ENCODE measurements at regions not wholly inside any gene's neighbourhood (a gene's known extent, or its start where the extent isn't known, plus 50 kb on each side); places are given as distances from the start of the nearest gene placed in this dataset.

- H3K4me3 ChIP-seq (ENCODE audit: low read depth, low read length) = no peak overlapping the region
- in situ Hi-C loops (cut with HindIII; ENCODE audit: low sequenced_read_pairs) = no loop called here
- no peak for TF ChIP-seq CTCF (IDR thresholded peaks at IDR 0.05; ENCODE audit: low read depth, low read length)
- DNase-seq (ENCODE audit: low read depth, low spot score) = no peak
These were observed 71.0 kb upstream of the TP53I11 start for GRCh38 chr11:45021692-45022141.

- in situ Hi-C loops (cut with HindIII; ENCODE audit: low sequenced_read_pairs) = no loop called here
- no peak overlapping the region for H3K4me3 ChIP-seq (ENCODE audit: low read depth, low read length)
- no peak for DNase-seq (ENCODE audit: low read depth, low spot score)
- no peak for TF ChIP-seq CTCF (IDR thresholded peaks at IDR 0.05; ENCODE audit: low read depth, low read length)
These were observed 71.8 kb upstream of the TP53I11 start for GRCh38 chr11:45022294-45023064.

- no peak overlapping the region for H3K4me3 ChIP-seq (ENCODE audit: low read depth, low read length)
- in situ Hi-C loops (cut with HindIII; ENCODE audit: low sequenced_read_pairs) = no loop called here
- TF ChIP-seq CTCF (IDR thresholded peaks at IDR 0.05; ENCODE audit: low read depth, low read length) = no peak
- no peak for DNase-seq (ENCODE audit: low read depth, low spot score)
These were observed 72.3 kb upstream of the TP53I11 start for GRCh38 chr11:45023065-45023365.

GRCh38 chr11:45024316-45024715 lies 73.6 kb upstream of the TP53I11 start:
- DNase-seq (ENCODE audit: low read depth, low spot score) = no peak

GRCh38 chr11:45024846-45025588 lies 74.3 kb upstream of the TP53I11 start:
- in situ Hi-C loops (cut with HindIII; ENCODE audit: low sequenced_read_pairs) = no loop called here
- no peak for TF ChIP-seq CTCF (IDR thresholded peaks at IDR 0.05; ENCODE audit: low read depth, low read length)
- H3K4me3 ChIP-seq (ENCODE audit: low read depth, low read length) = no peak overlapping the region
- DNase-seq (ENCODE audit: low read depth, low spot score) = no peak

More at GRCh38 chr11:45024316-45024715, 73.6 kb upstream of the TP53I11 start:
- in situ Hi-C loops (cut with HindIII; ENCODE audit: low sequenced_read_pairs) = no loop called here
- no peak for TF ChIP-seq CTCF (IDR thresholded peaks at IDR 0.05; ENCODE audit: low read depth, low read length)
- H3K4me3 ChIP-seq (ENCODE audit: low read depth, low read length) = no peak overlapping the region

- no peak overlapping the region for H3K4me3 ChIP-seq (ENCODE audit: low read depth, low read length)
- TF ChIP-seq CTCF (IDR thresholded peaks at IDR 0.05; ENCODE audit: low read depth, low read length) = no peak
- no peak for DNase-seq (ENCODE audit: low read depth, low spot score)
- in situ Hi-C loops (cut with HindIII; ENCODE audit: low sequenced_read_pairs) = no loop called here
These were observed 75.2 kb upstream of the TP53I11 start for GRCh38 chr11:45025716-45026492.

Measured in astrocyte of the spinal cord (primary cell).